ENCODE measurements at regions not wholly inside any gene's neighbourhood (a gene's known extent, or its start where the extent isn't known, plus 50 kb on each side); places are given as distances from the start of the nearest gene placed in this dataset.

DNA sequence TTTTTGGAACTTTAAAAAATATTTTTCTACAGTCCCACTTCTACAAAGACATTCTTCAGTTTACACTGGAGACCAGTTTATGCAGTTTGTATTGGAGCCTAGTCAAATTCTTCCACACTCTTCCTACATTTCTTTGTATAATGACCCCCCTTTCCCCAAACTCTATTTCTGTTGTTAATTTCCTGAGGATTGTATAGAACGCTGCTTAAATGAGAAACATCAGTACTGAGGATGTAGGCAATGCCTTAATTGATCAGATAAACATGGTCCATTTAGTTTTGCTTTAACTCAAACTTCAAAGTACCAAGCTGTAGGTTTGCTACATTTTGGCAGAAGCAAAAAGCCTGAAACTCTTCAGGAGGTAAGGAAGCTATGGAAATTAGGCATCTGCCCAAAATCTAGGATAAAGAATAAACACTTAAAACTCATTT, 155.5 kb downstream of the SLC7A11 start (continued):
- TF ChIP-seq, protein P1, sequence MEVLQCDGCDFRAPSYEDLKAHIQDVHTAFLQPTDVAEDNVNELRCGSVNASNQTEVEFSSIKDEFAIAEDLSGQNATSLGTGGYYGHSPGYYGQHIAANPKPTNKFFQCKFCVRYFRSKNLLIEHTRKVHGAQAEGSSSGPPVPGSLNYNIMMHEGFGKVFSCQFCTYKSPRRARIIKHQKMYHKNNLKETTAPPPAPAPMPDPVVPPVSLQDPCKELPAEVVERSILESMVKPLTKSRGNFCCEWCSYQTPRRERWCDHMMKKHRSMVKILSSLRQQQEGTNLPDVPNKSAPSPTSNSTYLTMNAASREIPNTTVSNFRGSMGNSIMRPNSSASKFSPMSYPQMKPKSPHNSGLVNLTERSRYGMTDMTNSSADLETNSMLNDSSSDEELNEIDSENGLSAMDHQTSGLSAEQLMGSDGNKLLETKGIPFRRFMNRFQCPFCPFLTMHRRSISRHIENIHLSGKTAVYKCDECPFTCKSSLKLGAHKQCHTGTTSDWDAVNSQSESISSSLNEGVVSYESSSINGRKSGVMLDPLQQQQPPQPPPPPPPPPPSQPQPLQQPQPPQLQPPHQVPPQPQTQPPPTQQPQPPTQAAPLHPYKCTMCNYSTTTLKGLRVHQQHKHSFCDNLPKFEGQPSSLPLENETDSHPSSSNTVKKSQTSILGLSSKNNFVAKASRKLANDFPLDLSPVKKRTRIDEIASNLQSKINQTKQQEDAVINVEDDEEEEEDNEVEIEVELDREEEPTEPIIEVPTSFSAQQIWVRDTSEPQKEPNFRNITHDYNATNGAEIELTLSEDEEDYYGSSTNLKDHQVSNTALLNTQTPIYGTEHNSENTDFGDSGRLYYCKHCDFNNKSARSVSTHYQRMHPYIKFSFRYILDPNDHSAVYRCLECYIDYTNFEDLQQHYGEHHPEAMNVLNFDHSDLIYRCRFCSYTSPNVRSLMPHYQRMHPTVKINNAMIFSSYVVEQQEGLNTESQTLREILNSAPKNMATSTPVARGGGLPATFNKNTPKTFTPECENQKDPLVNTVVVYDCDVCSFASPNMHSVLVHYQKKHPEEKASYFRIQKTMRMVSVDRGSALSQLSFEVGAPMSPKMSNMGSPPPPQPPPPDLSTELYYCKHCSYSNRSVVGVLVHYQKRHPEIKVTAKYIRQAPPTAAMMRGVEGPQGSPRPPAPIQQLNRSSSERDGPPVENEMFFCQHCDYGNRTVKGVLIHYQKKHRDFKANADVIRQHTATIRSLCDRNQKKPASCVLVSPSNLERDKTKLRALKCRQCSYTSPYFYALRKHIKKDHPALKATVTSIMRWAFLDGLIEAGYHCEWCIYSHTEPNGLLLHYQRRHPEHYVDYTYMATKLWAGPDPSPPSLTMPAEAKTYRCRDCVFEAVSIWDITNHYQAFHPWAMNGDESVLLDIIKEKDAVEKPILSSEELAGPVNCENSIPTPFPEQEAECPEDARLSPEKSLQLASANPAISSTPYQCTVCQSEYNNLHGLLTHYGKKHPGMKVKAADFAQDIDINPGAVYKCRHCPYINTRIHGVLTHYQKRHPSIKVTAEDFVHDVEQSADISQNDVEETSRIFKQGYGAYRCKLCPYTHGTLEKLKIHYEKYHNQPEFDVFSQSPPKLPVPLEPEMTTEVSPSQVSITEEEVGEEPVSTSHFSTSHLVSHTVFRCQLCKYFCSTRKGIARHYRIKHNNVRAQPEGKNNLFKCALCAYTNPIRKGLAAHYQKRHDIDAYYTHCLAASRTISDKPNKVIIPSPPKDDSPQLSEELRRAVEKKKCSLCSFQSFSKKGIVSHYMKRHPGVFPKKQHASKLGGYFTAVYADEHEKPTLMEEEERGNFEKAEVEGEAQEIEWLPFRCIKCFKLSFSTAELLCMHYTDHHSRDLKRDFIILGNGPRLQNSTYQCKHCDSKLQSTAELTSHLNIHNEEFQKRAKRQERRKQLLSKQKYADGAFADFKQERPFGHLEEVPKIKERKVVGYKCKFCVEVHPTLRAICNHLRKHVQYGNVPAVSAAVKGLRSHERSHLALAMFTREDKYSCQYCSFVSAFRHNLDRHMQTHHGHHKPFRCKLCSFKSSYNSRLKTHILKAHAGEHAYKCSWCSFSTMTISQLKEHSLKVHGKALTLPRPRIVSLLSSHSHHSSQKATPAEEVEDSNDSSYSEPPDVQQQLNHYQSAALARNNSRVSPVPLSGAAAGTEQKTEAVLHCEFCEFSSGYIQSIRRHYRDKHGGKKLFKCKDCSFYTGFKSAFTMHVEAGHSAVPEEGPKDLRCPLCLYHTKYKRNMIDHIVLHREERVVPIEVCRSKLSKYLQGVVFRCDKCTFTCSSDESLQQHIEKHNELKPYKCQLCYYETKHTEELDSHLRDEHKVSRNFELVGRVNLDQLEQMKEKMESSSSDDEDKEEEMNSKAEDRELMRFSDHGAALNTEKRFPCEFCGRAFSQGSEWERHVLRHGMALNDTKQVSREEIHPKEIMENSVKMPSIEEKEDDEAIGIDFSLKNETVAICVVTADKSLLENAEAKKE (CRISPR knock-in tag; IDR thresholded peaks at IDR 0.05): no peak
- TF ChIP-seq, protein P2, sequence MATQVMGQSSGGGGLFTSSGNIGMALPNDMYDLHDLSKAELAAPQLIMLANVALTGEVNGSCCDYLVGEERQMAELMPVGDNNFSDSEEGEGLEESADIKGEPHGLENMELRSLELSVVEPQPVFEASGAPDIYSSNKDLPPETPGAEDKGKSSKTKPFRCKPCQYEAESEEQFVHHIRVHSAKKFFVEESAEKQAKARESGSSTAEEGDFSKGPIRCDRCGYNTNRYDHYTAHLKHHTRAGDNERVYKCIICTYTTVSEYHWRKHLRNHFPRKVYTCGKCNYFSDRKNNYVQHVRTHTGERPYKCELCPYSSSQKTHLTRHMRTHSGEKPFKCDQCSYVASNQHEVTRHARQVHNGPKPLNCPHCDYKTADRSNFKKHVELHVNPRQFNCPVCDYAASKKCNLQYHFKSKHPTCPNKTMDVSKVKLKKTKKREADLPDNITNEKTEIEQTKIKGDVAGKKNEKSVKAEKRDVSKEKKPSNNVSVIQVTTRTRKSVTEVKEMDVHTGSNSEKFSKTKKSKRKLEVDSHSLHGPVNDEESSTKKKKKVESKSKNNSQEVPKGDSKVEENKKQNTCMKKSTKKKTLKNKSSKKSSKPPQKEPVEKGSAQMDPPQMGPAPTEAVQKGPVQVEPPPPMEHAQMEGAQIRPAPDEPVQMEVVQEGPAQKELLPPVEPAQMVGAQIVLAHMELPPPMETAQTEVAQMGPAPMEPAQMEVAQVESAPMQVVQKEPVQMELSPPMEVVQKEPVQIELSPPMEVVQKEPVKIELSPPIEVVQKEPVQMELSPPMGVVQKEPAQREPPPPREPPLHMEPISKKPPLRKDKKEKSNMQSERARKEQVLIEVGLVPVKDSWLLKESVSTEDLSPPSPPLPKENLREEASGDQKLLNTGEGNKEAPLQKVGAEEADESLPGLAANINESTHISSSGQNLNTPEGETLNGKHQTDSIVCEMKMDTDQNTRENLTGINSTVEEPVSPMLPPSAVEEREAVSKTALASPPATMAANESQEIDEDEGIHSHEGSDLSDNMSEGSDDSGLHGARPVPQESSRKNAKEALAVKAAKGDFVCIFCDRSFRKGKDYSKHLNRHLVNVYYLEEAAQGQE (IDR thresholded peaks at IDR 0.05; ENCODE audit: unreplicated experiment): no peak
- TF ChIP-seq STAT1 (IDR thresholded peaks at IDR 0.05; ENCODE audit: unreplicated experiment): no peak
- TF ChIP-seq JUNB (IDR thresholded peaks at IDR 0.05; ENCODE audit: unreplicated experiment): no peak
- no peak for TF ChIP-seq EZH2phosphoT487 (IDR thresholded peaks at IDR 0.05; ENCODE audit: unreplicated experiment)

DNA sequence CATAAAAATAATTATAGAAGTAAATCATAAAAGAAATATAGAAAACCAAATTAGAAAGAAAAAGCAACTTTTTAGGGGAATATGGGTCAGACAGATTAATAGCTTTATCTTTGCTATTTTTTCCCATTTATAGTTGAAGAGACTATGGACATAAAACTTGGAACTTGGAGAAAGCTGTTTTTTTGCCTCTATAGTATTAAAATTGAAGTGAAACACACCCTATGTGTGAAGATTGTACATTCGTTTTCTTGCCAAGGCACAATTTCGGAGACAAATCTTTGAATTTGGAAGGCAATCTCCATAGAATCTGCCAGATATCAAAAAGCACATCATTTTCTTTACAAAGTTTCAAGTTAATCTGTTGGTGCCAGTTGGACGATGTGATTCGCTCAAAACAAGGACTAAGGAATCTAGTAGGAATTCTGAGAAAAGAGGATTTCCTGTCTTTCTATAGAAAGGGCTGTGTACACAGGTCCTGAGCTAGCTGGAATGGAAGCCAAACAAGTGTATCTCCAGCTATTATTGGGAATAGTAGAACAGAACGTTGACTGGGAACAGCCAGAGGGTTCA, 156.3 kb downstream of the SLC7A11 start:
- Mint-ChIP-seq H3K4me1 (peaks cover 3% of the 10 kb centered on the region; the same call in 1 of the 3 replicates), H3K27ac (no peak overlapping the region), H3K36me3 (ENCODE audit: low read depth) (no peaks in the 10 kb centered on the region; the same call in 2 of the 3 replicates), H3K4me3 (no peak overlapping the region), H3K27me3 (ENCODE audit: insufficient read depth, low read depth, poor library complexity) (no peaks in the 10 kb centered on the region), H3K9me3 (peaks cover 2% of the 10 kb centered on the region; the same call in 2 of the 3 replicates)
- no peaks in the 10 kb centered on the region for H4K20me1 ChIP-seq (replicated peaks; ENCODE audit: insufficient read depth)
- no peak overlapping the region for H3K4me2 ChIP-seq
- H3F3A ChIP-seq (replicated peaks; ENCODE audit: low read depth): no peaks in the 10 kb centered on the region
- peak overlapping the region; percentile 30; the same call in 1 of the 2 replicates for H2AFZ ChIP-seq
- no peak overlapping the region for H3K4me3 ChIP-seq
- no peaks in the 10 kb centered on the region for H3K27me3 ChIP-seq (ENCODE audit: insufficient read depth)
- no peaks in the 10 kb centered on the region for H3K36me3 ChIP-seq (ENCODE audit: insufficient read depth)
- no peak for ATAC-seq
- no peak for DNase-seq (ENCODE audit: low spot score)
- H3K4me1 ChIP-seq (ENCODE audit: insufficient read depth): no peaks in the 10 kb centered on the region
- no peaks in the 10 kb centered on the region; the same call in 1 of the 2 replicates for H3K9me2 ChIP-seq (ENCODE audit: insufficient read depth)
- no peaks in the 10 kb centered on the region for H3K79me2 ChIP-seq (replicated peaks; ENCODE audit: insufficient read depth)
- no peak overlapping the region for H3K27ac ChIP-seq (ENCODE audit: low read depth)
- no peak for TF ChIP-seq ZNF331 (CRISPR knock-in tag; IDR thresholded peaks at IDR 0.05; ENCODE audit: low read depth)
- no peak for TF ChIP-seq ZNF114 (CRISPR knock-in tag; IDR thresholded peaks at IDR 0.05)
- no peak for TF ChIP-seq EZH2 (IDR thresholded peaks at IDR 0.05; ENCODE audit: low read depth, unreplicated experiment)
- TF ChIP-seq, protein P2 (IDR thresholded peaks at IDR 0.05; ENCODE audit: unreplicated experiment): no peak
- TF ChIP-seq, protein P3, sequence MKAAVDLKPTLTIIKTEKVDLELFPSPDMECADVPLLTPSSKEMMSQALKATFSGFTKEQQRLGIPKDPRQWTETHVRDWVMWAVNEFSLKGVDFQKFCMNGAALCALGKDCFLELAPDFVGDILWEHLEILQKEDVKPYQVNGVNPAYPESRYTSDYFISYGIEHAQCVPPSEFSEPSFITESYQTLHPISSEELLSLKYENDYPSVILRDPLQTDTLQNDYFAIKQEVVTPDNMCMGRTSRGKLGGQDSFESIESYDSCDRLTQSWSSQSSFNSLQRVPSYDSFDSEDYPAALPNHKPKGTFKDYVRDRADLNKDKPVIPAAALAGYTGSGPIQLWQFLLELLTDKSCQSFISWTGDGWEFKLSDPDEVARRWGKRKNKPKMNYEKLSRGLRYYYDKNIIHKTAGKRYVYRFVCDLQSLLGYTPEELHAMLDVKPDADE (IDR thresholded peaks at IDR 0.05): no peak
